KMS-11 (cell line): ENCODE measurements at regions not wholly inside any gene's neighbourhood (a gene's known extent, or its start where the extent isn't known, plus 50 kb on each side); places are given as distances from the start of the nearest gene placed in this dataset.

ENCODE experiments used
- H2AFZ ChIP-seq: fragments of 200-600 bp; sonication (generic); 2 replicates; pipeline ENCODE4 v1.6.1; 2016; ENCODE audit warnings: antibody characterized with exemption, mixed run types, low read depth
- H3K27ac ChIP-seq: fragments of 200-600 bp; sonication (generic); 2 replicates; pipeline ENCODE4 v1.6.1; 2016; ENCODE audit warnings: mild to moderate bottlenecking, mixed run types
- H3K27me3 ChIP-seq: fragments of 200-600 bp; sonication (generic); 2 replicates; pipeline ENCODE4 v1.6.1; 2017; ENCODE audit warnings: mild to moderate bottlenecking, low read depth, mixed run types, moderate library complexity; ENCODE audit not compliant: insufficient read depth
- H3K36me3 ChIP-seq: fragments of 200-600 bp; sonication (generic); 2 replicates; pipeline ENCODE4 v1.6.1; 2017; ENCODE audit warnings: mild to moderate bottlenecking, mixed run types; ENCODE audit not compliant: insufficient read depth
- H3K4me1 ChIP-seq: fragments of 200-600 bp; sonication (generic); 2 replicates; pipeline ENCODE4 v1.6.1; 2016; ENCODE audit warnings: mild to moderate bottlenecking, low read depth, mixed run types; ENCODE audit not compliant: poor library complexity, severe bottlenecking
- H3K4me2 ChIP-seq: fragments of 200-600 bp; sonication (generic); 2 replicates; pipeline ENCODE4 v1.7.0; 2016; ENCODE audit warnings: mild to moderate bottlenecking, mixed run types
- H3K4me3 ChIP-seq: fragments of 200-600 bp; sonication (generic); IDR thresholded peaks from 2 replicates; pipeline ENCODE4 v1.6.1; 2017; ENCODE audit warnings: low read depth, low read length, mixed read lengths; ENCODE audit not compliant: insufficient read depth
- H3K79me2 ChIP-seq: fragments of 200-600 bp; sonication (generic); 2 replicates; pipeline ENCODE4 v1.6.1; 2016; ENCODE audit warnings: low read depth, mixed run types; ENCODE audit not compliant: insufficient read depth
- H3K9ac ChIP-seq: fragments of 200-600 bp; sonication (generic); 2 replicates; pipeline ENCODE4 v1.6.1; 2016; ENCODE audit warnings: mild to moderate bottlenecking, mixed run types
- H4K20me1 ChIP-seq: fragments of 200-600 bp; sonication (generic); 2 replicates; pipeline ENCODE4 v1.6.1; 2016; ENCODE audit warnings: mild to moderate bottlenecking, mixed run types; ENCODE audit not compliant: insufficient read depth
- TF ChIP-seq, protein P1 (sequence below): fragments of 200-600 bp; sonication (generic); conservative IDR thresholded peaks from 2 replicates; pipeline ENCODE4 v1.6.1; 2017; ENCODE audit warnings: low read depth, mild to moderate bottlenecking, antibody characterized with exemption, low read length, moderate library complexity, mixed read lengths

DNA sequence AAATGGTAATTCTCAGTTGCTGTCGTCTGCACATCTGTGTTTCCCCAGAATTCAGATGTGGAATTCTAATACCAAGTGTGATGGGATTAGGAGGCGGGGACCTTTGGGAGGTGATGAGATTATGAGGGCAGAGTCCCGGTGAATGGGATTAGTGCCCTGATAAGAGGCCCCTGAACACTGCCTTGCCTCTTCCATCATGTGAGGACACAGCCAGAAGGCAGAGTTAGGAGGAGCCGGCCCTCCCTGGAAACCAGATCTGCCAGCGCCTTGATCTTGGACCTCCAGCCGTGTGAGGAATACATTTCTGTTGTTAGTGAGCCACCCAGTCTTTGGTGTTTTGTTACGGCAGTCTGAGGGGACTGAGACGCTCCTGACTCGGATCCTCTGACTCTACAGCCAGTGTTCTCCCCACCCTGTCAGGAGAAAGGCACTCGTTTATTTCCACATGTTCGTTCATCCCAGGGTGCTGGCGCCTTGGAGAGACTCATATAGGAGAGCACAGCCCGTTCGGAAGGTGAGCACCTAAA lies 395.0 kb downstream of the ZNF516 start:
- TF ChIP-seq, protein P1, sequence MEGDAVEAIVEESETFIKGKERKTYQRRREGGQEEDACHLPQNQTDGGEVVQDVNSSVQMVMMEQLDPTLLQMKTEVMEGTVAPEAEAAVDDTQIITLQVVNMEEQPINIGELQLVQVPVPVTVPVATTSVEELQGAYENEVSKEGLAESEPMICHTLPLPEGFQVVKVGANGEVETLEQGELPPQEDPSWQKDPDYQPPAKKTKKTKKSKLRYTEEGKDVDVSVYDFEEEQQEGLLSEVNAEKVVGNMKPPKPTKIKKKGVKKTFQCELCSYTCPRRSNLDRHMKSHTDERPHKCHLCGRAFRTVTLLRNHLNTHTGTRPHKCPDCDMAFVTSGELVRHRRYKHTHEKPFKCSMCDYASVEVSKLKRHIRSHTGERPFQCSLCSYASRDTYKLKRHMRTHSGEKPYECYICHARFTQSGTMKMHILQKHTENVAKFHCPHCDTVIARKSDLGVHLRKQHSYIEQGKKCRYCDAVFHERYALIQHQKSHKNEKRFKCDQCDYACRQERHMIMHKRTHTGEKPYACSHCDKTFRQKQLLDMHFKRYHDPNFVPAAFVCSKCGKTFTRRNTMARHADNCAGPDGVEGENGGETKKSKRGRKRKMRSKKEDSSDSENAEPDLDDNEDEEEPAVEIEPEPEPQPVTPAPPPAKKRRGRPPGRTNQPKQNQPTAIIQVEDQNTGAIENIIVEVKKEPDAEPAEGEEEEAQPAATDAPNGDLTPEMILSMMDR = no peak
- Histone ChIP-seq H3K27me3 (no peaks in the 10 kb centered on the region), H3K9ac (no peak overlapping the region), H2AFZ (no peak overlapping the region), H3K27ac (no peak overlapping the region), H4K20me1 (no peaks in the 10 kb centered on the region), H3K4me1 (no peaks in the 10 kb centered on the region), H3K36me3 (no peaks in the 10 kb centered on the region), H3K4me2 (no peak overlapping the region), H3K79me2 (no peaks in the 10 kb centered on the region), H3K4me3 (no peak overlapping the region)

DNA sequence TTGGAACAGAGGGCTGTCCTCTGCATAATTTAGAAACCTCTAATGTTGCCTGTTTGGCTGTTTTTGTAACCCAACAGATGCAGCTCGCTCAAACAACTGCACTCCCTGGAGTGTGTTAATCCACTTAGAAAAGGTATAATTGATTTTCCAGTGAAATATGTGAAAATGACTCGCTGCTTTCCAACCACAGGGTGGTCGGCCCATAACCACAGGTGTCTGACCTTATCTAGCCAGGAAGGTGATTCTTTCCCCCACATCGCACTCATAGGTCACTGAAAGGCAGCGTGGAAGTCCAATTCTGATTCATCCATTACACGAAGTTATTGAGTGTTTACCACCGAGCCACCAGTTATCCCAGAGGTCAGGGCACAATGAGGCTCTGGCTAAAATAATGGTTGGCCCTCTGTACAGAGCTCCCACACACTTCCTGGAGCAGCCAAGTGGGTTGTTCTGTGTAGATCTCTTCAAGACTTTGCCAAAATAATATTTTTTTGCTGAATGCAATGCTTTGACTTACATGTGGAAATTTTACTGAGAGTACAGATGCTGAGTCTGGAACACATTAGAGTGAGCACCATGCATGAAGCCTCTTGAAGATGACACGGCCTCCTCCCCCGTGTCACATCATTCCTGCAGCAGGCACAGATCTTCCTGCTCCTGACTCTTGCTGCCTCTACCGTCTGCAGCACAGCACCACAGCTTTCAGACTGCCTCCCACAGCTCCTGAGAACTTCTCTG lies 396.2 kb downstream of the ZNF516 start:
- H3K4me1 ChIP-seq = no peaks in the 10 kb centered on the region
- H3K27ac ChIP-seq = no peak overlapping the region
- H3K27me3 ChIP-seq = no peaks in the 10 kb centered on the region
- no peak overlapping the region for H3K4me2 ChIP-seq
- no peak overlapping the region for H3K9ac ChIP-seq
- no peaks in the 10 kb centered on the region for H3K79me2 ChIP-seq
- no peak overlapping the region for H3K4me3 ChIP-seq
- no peaks in the 10 kb centered on the region for H4K20me1 ChIP-seq
- TF ChIP-seq, protein P1 = no peak
- no peak overlapping the region for H2AFZ ChIP-seq
- no peaks in the 10 kb centered on the region for H3K36me3 ChIP-seq

DNA sequence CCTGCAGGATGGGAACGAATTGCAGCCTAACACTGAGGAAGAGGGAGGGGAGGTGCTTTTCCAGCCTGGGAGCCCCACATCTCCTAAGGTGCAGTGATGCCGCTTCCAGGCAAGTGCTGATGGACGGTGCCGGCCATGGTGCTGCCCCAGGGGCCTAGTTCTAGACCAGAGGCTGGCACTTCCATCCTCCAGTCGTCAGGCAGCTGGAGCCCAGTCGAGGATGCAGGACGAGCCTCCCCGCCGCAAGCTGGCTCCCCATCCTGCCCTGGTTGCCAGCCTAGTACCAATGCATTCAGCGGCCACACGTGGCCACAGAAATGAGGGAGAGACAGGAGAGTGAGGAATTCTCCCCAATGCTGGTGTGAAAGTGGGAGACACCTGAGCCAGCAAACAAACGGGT lies 413.5 kb downstream of the ZNF516 start:
- H3K9ac ChIP-seq = no peak overlapping the region
- H3K79me2 ChIP-seq = no peaks in the 10 kb centered on the region
- no peak overlapping the region for H3K4me2 ChIP-seq
- TF ChIP-seq, protein P1 = no peak
- H3K27me3 ChIP-seq = no peaks in the 10 kb centered on the region
- H2AFZ ChIP-seq = no peak overlapping the region
- no peak overlapping the region for H3K4me3 ChIP-seq
- no peaks in the 10 kb centered on the region for H3K4me1 ChIP-seq
- H4K20me1 ChIP-seq = no peaks in the 10 kb centered on the region
- H3K27ac ChIP-seq = no peak overlapping the region
- H3K36me3 ChIP-seq = no peaks in the 10 kb centered on the region

DNA sequence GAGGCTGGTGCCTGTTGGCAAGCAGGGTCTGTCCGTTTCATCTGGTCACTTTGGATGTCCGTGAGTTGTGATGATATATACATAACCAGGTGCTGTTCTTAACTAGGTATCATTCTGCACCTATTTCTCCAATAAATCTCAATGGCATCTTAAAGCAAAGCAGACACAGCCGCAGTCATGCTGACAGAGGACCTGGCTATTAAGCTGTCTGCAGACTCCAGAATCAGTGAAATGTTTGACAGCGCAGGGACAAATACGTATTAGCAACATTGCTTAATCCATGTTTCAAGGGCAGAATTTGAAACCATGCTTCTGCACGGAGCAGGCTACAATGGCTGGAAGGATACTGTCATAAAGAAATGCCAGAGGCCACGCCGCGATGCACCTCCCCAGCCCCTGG lies 414.6 kb downstream of the ZNF516 start:
- Histone ChIP-seq H3K27ac (no peak overlapping the region), H3K4me1 (no peaks in the 10 kb centered on the region), H3K27me3 (no peaks in the 10 kb centered on the region), H3K79me2 (no peaks in the 10 kb centered on the region), H4K20me1 (no peaks in the 10 kb centered on the region), H3K9ac (no peak overlapping the region), H2AFZ (no peak overlapping the region), H3K4me2 (no peak overlapping the region), H3K4me3 (no peak overlapping the region), H3K36me3 (no peaks in the 10 kb centered on the region)
- TF ChIP-seq, protein P1 = no peak
